ACC112 (cell line): ENCODE measurements at regions not wholly inside any gene's neighbourhood (a gene's known extent, or its start where the extent isn't known, plus 50 kb on each side); places are given as distances from the start of the nearest gene placed in this dataset.
"Not testable (repeated sequence)": the region's sequence is repeated elsewhere in the genome, so short reads cannot be mapped to it uniquely, and the experiment has no call there.

Source experiments
- H2AFZ ChIP-seq: fragments of 200-600 bp; sonication (generic); one replicate; pipeline ENCODE4 v1.6.0; 2017; ENCODE audit warnings: antibody characterized with exemption, low read length; ENCODE audit not compliant: unreplicated experiment
- H3K27ac ChIP-seq: fragments of 200-600 bp; sonication (generic); 2 replicates; pipeline ENCODE4 v1.5.1; 2014; ENCODE audit warnings: low read depth, mild to moderate bottlenecking, antibody characterized with exemption, low read length, moderate library complexity
- H3K27me3 ChIP-seq: fragments of 200-600 bp; sonication (generic); 2 replicates; pipeline ENCODE4 v1.6.1; 2014; ENCODE audit warnings: mild to moderate bottlenecking, antibody characterized with exemption, low read length, moderate library complexity, mixed read lengths; ENCODE audit not compliant: insufficient read depth
- H3K36me3 ChIP-seq: fragments of 200-600 bp; sonication (generic); 2 replicates; pipeline ENCODE4 v1.6.1; 2016; ENCODE audit warnings: mild to moderate bottlenecking, antibody characterized with exemption, low read length, moderate library complexity, mixed read lengths; ENCODE audit not compliant: insufficient read depth
- H3K4me1 ChIP-seq: fragments of 200-600 bp; sonication (generic); one replicate; pipeline ENCODE4 v1.6.1; 2016; ENCODE audit warnings: low read length, mixed read lengths; ENCODE audit not compliant: insufficient read depth, unreplicated experiment, control insufficient read depth
- H3K4me3 ChIP-seq: fragments of 200-600 bp; sonication (generic); 2 replicates; pipeline ENCODE4 v1.5.1; 2014; ENCODE audit warnings: mild to moderate bottlenecking, low read depth, low read length
- H3K79me2 ChIP-seq: fragments of 200-600 bp; sonication (generic); one replicate; pipeline ENCODE4 v1.6.0; 2016; ENCODE audit warnings: low read length; ENCODE audit not compliant: control insufficient read depth, unreplicated experiment, insufficient read depth

DNA sequence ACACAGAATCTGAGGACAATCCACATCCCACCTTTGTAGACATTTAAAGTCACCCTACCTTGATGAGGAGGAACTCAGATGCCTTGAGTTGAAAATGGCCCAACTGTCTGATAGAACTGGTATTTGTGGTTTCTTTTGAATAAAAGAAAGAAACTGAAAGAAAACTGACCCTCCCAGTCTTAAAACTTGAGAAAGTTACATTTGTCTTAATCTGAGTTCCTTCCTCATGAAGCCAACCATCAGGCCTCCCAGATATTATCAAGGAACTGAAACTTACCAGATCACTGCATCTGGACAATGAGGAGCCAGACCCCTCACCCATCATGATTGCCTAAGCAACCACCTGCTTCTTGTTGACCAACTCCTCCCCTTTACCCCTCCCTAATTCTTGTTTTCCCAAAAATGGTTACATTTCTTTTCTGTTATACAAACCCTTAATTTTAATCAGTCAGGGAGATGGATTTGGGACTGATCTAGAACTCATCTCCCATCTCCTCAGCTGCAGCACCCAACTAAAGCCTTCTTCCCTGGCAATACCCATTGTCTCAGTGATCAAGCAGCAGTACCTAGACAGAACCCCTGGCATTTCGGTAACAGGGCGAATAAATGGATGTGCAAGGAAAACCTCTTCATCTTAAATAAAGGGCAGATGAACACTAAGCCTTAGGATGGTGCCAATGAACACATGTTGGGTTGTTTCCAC, 72.0 kb upstream of the RESF1 start:
- Histone ChIP-seq H3K27ac (no peak overlapping the region), H3K4me1 (no peaks in the 10 kb centered on the region), H3K36me3 (no peaks in the 10 kb centered on the region), H3K4me3 (no peak overlapping the region), H3K79me2 (no peaks in the 10 kb centered on the region), H3K27me3 (0 out of 2 replicates have a peak, but pooled peaks cover 5% of the 10 kb centered on the region), H2AFZ (no peak overlapping the region)

DNA sequence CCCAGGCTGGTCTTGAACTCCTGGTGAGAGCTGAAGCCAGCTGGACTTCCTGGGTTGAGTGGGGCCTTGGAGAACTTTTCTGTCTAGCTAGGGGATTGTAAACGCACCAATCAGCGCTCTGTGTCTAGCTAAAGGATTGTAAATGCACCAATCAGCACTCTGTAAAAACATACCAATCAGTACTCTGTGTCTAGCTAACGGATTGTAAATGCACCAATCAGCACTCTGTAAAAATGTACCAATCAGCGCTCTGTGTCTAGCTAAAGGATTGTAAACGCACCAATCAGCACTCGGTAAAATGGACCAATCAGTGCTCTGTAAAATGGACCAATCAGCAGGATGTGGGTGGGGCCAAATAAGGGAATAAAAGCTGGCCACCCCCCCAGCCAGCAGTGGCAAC, 76.5 kb upstream of the RESF1 start:
- not testable (repeated sequence) for H3K36me3 ChIP-seq, H3K79me2 ChIP-seq, H2AFZ ChIP-seq, H3K27ac ChIP-seq, H3K4me1 ChIP-seq, H3K27me3 ChIP-seq, H3K4me3 ChIP-seq

GRCh38 chr12:31880340-31880739, 78.9 kb upstream of the RESF1 start:
- H2AFZ ChIP-seq = no peak overlapping the region
- no peak overlapping the region for H3K4me3 ChIP-seq
- no peaks in the 10 kb centered on the region for H3K79me2 ChIP-seq
- H3K27ac ChIP-seq = no peak overlapping the region
- no peaks in the 10 kb centered on the region for H3K36me3 ChIP-seq
- H3K4me1 ChIP-seq = no peaks in the 10 kb centered on the region
- H3K27me3 ChIP-seq = no peaks in the 10 kb centered on the region

DNA sequence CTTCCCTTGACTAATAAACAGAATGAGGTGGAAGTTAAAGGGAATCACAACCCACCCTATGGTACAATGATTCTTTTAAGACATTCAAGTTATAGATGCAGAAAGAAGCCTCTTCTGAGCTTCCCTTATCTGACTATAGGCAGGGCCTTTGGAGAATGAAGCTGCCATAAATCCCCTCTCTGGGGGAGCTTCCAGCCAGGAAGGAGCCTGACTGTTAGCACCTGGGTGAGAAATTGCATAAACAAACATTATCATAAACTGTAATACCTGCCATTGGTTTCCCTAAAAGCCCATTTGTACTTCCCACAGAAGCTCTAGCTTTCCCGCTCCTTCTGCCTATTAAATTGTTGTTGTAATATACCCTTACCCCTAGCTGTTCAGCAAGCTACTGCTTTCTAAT, 81.3 kb upstream of the RESF1 start:
- Histone ChIP-seq H3K27me3 (no peaks in the 10 kb centered on the region), H3K4me3 (no peak overlapping the region), H3K79me2 (no peaks in the 10 kb centered on the region), H3K4me1 (no peaks in the 10 kb centered on the region), H3K27ac (no peak overlapping the region), H3K36me3 (no peaks in the 10 kb centered on the region), H2AFZ (no peak overlapping the region)

GRCh38 chr12:31876568-31877424, 82.4 kb upstream of the RESF1 start:
- Histone ChIP-seq H3K27me3 (no peaks in the 10 kb centered on the region), H3K36me3 (no peaks in the 10 kb centered on the region), H3K79me2 (no peaks in the 10 kb centered on the region), H3K27ac (no peak overlapping the region), H2AFZ (no peak overlapping the region), H3K4me3 (no peak overlapping the region), H3K4me1 (no peaks in the 10 kb centered on the region)

DNA sequence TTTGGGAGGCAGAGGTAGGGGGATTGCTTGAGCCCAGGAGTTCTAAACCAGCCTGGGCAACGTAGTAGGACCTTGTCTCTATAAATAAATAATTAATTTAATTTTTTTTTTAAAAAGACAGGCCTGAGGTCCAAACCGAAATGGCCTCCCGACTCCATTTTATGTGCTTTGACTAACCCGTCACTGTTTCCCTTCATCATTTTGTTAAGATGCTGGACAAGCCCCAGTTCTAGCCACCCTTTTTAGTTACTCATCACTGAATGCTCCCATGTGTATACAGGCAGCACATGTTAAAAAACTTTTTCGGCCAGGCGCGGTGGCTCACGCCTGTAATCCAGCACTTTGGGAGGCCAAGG, 83.6 kb upstream of the RESF1 start:
- H3K4me1 ChIP-seq = no peaks in the 10 kb centered on the region
- H3K36me3 ChIP-seq = no peaks in the 10 kb centered on the region
- H3K79me2 ChIP-seq = no peaks in the 10 kb centered on the region
- H3K4me3 ChIP-seq = no peak overlapping the region
- H3K27ac ChIP-seq = no peak overlapping the region
- H3K27me3 ChIP-seq = no peaks in the 10 kb centered on the region
- peak overlapping the region; percentile 92 for H2AFZ ChIP-seq

GRCh38 chr12:31874961-31875608, 84.1 kb upstream of the RESF1 start:
- H3K36me3 ChIP-seq = no peaks in the 10 kb centered on the region
- H3K27me3 ChIP-seq = no peaks in the 10 kb centered on the region
- H3K4me1 ChIP-seq = no peaks in the 10 kb centered on the region
- H2AFZ ChIP-seq = peak overlapping the region; percentile 92
- no peak overlapping the region for H3K4me3 ChIP-seq
- no peaks in the 10 kb centered on the region for H3K79me2 ChIP-seq
- no peak overlapping the region for H3K27ac ChIP-seq

DNA sequence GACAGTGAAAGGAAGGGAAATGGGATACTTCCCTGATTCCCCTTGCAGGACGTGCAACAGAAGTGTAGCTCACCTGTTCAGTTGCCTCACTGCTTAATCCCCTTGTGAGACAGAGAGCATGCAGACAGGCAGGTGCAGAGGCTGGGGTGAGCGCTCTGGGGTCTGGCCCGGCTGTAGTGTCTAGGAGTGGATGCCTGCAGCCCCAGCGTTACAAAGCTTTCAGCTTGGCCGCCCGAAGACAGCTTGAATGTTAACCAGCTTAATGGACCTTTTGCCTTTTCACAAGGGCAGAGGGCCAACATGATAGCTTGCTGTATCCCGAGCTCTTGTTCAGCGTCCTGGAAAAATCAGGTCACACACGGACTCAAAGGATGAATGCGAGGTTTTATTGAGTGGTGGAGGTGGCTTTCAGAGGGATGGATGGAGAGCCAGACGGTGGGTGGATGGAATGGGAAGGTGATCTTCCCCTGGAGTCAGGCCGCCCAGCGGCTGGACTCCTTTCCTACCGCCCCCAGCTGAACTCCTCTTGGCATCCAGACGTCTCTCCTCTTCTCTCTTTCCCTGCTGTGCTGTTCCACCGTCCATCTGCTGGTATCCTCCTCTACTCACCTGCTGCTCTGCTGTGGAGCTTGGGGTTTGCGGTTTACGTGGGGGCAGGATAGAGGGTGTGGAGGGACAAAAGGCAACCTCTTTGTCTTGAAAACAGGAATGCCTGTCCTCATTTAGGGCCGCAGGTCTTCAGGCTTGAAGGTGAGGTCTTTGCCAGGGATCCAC, 86.2 kb upstream of the RESF1 start:
- Histone ChIP-seq H3K4me3 (no peak overlapping the region), H2AFZ (no peak overlapping the region), H3K79me2 (no peaks in the 10 kb centered on the region), H3K27ac (no peak overlapping the region), H3K27me3 (0 out of 2 replicates have a peak, but pooled peaks cover 1% of the 10 kb centered on the region), H3K36me3 (no peaks in the 10 kb centered on the region), H3K4me1 (no peaks in the 10 kb centered on the region)

- Histone ChIP-seq H3K4me1 (no peaks in the 10 kb centered on the region), H3K36me3 (no peaks in the 10 kb centered on the region), H3K79me2 (no peaks in the 10 kb centered on the region), H3K27ac (no peak overlapping the region), H3K27me3 (0 out of 2 replicates have a peak, but pooled peaks cover 4% of the 10 kb centered on the region), H3K4me3 (no peak overlapping the region), H2AFZ (no peak overlapping the region)
Observed at GRCh38 chr12:31869972-31870371, 89.2 kb upstream of the RESF1 start.

DNA sequence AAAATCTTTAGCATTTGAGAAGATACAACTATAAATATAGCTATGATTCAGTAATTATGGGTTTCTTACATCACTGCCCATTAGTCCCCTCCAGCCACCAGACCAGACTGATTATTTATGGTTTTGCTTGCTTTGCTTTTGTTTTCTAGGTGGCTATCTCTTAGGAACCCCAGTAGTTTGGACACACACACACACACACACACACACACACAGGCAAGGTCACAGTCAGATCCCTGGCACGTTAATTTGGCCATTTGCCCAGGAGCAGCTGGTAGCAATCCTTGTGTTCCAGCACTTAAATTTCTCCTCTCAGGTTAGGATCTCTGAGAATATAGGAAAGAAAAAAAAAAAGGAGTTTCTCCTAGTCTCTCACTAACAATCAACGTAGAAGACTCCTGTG, 90.2 kb upstream of the RESF1 start:
- H3K4me1 ChIP-seq = no peaks in the 10 kb centered on the region
- H3K27ac ChIP-seq = no peak overlapping the region
- H3K36me3 ChIP-seq = no peaks in the 10 kb centered on the region
- no peaks in the 10 kb centered on the region for H3K79me2 ChIP-seq
- no peak overlapping the region for H3K4me3 ChIP-seq
- 0 out of 2 replicates have a peak, but pooled peaks cover 4% of the 10 kb centered on the region for H3K27me3 ChIP-seq
- H2AFZ ChIP-seq = no peak overlapping the region
